NCI-H345 treated with DMSO at 0.1 percent for 48 hours (cell line): ENCODE measurements at regions not wholly inside any gene's neighbourhood (a gene's known extent, or its start where the extent isn't known, plus 50 kb on each side); places are given as distances from the start of the nearest gene placed in this dataset.

Source experiments
- DNase-seq: peaks from one replicate; lab custom pipeline; 2025; ENCODE audit not compliant: unreplicated experiment; lab: John Stamatoyannopoulos, UW

DNA sequence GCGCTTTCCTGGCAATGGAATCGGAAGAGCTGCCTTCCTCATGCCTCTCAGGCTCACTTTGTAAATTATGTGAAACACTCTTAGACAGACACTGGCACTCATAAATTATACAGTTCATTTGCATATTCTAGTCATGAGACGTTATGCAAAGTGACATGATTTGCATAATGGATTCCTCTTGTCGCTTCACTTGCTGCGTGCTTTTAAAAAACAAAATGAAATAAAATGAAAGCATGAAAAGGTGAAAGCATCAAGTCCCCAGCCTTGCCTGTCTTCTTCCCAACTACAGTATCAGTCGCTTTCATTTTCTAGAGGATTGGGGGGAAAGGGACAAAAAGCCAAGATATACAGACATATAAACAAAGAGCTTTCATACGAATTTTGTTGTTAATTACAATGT is 252.8 kb upstream of the PMFBP1 start:
- no peak for DNase-seq

DNA sequence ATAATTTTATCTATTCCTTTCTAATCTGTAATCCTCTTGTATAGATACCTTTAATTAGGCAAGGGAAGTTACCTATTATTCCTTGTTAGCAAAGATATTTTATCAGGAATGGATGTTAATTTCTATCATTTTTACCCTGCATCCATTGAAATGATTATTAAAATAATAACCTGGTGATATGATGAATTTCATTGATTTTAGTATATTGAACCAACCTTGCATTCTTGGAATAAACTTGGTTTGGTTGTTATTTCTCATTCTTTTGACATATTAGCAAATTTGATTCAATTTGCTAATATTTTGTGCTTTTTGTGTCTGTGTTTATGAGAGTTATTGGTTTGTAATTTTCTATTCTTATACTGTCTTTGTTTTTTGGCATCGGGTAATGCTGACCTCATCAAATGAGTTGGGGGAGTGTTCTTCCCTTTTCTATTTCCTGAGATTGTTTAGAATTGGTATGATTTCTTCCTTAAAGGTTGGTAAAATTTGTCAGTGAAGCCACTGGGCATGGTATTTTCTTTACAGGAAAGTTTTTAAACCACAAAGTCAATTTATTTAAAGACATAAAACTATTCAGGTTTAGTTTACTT is 250.4 kb upstream of the PMFBP1 start:
- DNase-seq = no peak

DNA sequence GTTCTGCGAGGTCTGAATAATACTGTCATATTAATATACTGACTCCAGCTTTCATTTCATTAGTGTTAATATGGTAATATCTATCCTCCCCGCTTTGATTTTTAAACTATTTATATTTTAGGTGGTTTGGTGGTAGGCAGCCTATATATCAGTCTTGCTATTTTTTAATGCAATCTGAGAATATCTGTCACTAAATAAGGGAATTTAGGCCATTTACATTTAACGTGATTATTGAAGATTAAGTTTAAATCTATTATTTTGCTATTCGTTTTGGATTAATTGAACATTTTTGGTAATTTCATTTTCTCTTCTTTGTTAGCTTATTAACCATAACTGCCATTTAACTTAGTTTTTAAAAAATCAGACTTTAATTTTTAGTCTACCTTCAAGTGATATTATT is 247.7 kb upstream of the PMFBP1 start:
- DNase-seq = no peak

DNA sequence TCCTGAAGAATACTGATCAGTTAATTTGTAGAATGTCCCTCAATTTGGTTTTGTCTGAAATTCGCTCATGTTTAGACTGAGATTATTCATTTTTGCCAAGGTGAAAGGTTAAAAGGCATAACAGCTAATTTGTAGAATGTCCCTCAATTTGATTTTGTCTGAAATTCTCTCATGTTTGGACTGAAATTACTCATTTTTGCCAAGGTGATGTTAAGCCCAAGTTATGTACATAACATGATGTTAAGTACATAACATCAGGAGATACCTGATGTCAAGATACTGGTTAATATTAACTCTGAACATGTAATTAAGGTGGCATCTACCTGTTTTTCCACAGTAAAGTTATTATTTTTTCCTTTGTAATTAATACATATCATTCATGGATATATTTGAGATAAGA is 243.4 kb upstream of the PMFBP1 start:
- no peak for DNase-seq

DNA sequence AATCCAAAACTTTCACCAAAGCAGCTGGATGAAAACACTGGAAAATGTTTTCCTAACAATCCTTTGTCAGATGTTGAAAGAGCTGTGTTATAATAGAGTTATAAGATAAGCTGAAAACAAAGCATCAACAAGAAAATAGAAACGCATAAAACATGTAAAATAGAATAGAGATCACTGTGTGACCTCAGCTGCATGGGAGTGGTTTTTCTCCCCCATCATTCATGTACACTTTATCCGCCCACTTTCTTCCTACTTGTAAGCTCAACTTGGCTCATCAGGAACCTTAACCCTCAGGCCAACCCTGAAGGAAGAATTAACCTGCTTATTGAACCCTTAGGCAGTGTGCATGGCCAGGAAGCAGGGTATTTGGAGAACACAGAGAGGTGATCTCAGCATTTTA is 238.5 kb upstream of the PMFBP1 start:
- DNase-seq = no peak

DNA sequence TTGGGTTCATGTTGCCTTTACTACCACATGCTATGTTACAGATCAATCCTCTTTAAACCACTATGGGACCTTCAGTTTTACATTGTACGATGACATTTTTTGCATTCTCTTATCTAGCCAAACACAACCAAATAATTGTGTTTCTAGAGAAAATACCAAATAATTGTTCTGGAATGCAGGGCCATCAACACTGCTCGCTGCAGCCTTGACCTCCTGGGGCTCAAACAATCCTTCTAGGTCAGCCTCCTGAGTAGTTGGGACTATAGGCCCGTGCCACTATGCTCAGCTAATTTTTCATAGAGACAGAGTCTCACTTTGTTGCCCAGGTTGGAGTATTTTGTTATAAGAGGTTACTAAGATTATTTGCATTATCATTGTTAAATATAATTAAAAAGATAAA is 237.5 kb upstream of the PMFBP1 start:
- DNase-seq = no peak

DNA sequence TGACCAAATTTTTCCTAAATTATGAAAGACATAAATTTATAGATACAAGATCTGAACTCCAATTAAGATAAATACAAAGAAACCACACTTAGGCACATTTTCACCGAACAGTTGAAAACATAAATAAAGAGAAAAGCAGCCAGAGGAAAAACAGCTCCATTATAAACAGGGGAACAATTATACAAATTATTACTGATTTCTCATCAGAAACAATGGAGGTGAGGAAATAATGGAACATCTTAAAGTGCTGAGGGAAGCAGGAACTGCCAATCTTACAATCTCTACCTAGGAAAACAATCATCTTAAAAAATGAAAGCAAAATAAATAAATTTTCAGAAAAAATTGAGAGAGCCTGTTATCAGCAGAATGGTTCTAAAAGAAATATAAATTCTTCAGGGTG is 234.4 kb upstream of the PMFBP1 start:
- DNase-seq = no peak

DNA sequence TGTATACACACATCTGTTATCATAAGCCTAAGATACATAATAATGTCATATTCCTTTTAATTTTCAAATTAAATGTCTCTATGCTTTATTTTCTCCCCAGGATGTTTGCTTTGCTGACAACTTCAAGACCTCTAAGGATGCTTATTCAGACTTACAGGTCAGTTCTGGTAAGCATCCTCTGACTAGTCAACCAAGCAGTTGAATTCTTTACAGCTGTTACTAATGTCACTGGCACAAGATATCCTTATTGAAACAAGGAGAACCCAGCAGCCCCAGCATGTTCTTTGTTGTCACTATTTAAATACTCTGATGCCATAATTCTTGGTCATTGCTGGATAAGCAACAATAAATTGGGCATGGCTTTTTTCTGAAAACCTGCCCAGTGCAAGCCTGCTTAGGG is 232.3 kb upstream of the PMFBP1 start:
- peak; percentile 4 for DNase-seq

DNA sequence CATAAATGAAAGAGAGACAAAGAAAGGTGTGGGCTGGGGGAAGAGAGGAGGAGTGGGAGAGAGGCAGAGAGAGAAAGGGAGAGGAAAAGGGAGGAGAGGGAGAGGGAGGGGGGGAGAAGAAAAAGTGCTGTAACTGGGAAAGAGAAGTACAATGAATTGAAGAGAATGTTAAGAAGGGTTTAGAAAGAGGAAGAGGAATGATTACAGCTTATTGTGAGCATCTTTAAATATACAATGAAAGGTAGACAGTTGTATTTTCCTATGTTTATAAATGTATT is 229.1 kb upstream of the PMFBP1 start:
- no peak for DNase-seq

DNA sequence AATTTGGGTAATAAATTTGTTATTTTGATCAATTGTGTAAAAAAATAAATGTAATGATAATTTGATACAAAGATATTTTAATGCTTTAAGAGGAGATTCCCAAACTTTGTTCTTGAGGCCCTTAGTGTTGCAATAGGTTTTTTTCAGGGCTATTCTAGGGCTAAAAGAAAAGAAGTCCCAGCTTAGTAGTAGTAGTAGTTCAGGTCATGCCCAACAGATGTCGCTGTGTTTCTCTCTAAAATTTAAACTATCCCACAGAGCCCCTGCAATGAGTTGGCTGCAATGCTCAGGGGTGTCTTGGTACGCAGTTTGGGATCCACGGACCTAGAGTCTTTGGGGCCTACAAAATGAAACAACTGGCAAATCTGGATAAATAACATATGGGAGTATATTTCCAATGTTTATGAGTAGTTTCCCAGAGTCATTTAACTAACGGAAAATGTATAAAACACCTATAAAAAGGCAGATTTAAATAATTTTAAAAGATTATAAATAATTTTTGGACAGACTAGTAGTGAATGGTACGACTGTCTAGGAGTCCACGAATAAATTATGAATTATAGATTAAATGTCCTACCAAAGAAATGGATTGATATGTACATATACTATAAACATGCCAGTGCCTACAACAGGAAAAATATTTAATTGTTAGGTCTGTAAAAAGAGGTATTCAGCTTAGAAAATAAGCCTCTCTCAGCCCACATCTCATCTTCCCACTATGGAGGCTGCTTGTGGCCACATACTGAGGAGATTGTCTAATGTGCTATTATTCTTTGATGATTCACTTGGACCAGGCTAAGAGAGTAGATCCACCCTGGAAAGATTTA is 228.5 kb upstream of the PMFBP1 start:
- DNase-seq = peak; percentile 28

DNA sequence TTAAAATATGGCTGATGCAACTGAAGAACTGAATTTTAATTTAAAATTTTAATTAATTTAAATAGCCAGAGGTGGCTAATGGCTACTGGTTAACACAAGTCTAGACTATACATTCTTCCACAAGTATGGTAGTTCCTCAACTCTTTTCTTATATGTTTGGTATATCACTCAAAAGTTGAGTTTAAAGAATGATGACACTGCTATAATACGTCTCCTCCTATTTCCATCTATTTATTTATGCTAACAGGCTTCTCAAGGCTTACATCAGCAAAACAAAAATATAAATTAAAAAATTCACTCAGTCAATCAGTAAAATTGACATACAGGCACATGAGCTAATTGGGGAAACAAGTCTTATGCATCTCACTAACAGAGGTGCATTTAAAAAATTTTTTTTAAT is 227.9 kb upstream of the PMFBP1 start:
- DNase-seq = no peak

DNA sequence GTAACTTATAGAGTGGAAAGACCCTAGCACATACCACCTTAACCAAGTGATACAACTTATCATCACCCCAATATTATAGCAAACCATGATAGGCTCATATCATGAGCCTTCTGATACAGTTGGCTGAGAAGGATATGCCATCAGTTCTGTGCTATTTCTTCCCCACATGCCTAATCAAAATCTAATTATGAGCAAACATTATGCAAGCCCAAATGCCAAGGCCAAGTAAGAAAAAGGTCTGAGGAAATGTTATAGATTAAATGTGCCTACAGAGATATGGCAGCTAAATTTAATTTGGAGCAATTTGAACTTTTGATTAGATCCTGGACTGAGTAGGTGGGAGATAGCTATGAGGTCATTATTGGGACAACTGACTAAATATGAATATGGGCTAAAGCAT is 225.9 kb upstream of the PMFBP1 start:
- DNase-seq = no peak

DNA sequence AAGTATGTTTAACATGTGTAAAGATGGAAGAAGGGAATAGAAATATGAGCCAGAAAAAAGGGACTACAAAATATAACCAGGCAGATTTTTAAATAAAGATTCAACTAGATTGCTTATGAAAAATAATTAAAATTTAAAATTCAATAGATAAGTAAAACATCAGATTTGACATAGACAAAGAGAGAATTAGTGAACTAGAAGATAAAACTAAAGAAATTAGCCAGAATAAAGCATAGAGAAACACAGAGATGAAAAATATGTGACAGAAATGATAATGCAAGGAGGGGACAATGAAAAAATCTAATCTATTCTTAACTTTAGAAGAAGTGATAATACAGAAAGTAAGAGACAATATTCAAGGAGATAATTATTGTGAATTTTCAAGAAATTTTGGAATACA is 222.6 kb upstream of the PMFBP1 start:
- DNase-seq = no peak

DNA sequence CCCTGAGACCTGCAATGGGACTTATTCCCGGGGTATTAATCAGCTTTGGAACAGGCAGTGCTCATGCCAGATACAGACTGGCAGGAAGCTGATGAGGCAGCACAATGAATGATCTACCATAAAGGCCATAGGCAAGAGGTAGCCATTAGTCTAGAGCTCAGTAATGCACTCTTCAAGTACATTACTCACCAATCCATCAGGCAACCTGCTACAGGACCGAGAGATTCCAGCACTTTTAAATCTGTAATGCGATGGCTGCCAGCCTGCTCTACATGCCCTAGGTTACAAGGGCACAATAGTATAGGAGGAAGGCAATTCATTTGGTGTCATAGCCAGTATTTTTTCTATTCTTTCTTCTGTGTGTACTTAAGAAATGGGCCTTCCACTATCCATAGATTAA is 217.8 kb upstream of the PMFBP1 start:
- no peak for DNase-seq

DNA sequence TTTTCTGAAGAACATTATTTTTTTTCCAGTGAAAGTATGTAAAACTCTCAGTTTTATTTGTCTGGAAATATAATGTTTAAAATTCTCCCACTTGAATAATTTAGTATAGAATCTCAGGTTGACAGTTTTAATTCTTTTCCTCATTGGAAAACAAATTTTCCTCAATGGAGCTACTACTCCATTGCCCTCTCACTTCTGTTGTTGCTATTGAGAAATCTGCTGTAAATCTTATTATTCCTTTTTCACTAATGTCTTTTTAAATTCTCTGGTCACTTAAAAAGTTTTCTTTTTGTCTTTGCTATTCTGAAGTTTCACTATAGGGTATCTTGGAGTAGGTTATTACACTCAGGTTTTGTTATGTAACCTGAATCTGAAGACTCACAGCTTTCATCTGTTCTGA is 216.1 kb upstream of the PMFBP1 start:
- DNase-seq = no peak

DNA sequence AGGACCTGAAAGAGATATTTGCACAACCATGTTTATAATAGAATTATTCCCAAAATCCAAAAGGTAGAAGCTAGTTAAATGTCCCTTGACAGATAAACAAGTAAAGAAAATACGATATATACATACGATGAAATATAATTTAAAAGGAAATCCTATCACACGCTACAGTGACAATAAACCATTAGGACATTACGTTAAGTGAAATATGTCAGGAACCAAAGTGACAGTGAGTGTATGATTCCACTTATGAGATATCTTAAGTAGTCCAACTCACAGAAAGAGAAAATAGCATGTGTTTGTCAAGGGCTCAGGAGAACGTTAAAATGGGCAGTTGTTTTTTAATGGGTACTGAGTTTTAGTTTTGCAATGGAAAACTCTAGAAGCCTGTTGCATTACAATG is 212.7 kb upstream of the PMFBP1 start:
- DNase-seq = no peak

DNA sequence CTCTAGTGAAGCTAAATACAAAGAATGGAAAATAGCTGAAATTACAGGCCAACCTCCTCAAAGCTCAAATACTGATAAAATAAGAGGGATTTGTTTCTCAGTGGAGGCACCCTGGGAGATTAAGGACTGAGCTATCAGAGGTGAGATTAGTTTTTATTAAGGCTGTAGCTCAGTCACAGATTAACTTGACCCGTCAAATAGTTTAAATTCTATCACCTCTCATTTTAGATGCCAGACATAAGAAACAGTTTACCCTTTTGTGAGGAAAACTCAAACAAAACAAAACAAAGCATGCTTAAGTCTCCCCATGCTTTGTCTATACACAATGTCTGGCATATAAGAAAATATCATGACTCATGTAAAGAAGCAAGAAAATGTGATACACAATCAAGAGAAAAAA is 208.3 kb upstream of the PMFBP1 start:
- DNase-seq = no peak

DNA sequence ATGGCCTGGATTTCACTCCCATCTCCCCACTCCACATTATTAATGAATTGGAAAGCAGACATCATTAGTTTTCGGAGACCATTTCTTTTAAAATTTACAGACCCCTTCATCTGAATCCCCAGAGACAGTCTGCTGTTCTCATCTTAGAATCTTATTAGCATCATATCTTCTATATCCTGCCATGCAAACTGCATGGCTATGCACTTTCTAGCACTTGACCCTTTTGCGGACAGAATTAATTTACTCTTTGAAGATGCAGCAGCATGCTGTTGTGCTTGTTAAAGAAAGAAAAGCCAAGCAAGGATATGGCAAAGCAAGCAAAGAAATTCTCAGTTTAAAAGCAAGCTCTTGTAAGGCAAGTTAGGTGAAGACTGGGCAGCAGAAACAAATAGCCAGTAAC is 201.2 kb upstream of the PMFBP1 start:
- no peak for DNase-seq

DNA sequence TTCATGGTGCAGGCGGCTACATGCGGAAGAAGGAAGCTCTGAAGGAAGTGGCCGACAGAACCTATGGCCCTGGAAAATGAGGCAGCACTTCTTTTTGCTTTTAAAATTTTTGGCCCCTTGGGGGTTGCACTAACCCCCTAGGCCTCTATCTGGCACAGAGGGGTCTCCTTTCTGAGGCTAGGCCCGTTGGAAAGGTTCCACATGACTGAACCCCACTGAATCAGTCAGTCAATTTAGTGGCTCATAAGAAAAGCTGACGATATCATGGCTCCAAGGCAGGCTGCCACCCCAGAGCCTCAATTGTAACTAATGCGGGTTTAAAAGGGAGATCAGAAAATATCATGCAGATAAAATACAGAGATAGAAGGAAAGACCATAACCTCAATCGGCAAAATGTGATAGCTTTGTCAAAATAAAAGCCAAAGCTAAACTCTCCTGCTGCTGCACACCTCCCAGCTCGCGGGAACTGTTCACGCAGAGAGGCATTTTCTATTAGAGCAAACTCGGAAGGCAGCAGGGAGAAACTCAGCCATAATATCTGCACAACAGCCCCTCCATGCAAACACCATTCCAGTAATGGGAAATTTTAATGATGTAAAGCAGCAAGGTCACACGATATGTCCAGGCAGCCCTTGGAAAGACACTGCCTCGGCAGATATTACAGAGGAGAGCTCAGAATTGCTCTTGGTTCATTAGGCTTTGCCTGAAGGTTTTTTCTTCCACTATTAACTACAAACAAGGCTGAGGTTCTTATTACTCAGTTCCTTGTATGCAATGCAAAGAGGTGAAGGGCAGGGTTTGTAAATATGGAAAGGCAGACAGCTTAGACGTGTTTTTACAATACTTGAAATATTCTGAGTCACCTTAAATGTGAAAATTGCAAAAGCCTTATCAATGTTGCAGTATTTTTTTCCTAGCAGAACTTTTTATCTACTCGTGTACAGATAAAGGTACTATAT is 200.4 kb upstream of the PMFBP1 start:
- no peak for DNase-seq

DNA sequence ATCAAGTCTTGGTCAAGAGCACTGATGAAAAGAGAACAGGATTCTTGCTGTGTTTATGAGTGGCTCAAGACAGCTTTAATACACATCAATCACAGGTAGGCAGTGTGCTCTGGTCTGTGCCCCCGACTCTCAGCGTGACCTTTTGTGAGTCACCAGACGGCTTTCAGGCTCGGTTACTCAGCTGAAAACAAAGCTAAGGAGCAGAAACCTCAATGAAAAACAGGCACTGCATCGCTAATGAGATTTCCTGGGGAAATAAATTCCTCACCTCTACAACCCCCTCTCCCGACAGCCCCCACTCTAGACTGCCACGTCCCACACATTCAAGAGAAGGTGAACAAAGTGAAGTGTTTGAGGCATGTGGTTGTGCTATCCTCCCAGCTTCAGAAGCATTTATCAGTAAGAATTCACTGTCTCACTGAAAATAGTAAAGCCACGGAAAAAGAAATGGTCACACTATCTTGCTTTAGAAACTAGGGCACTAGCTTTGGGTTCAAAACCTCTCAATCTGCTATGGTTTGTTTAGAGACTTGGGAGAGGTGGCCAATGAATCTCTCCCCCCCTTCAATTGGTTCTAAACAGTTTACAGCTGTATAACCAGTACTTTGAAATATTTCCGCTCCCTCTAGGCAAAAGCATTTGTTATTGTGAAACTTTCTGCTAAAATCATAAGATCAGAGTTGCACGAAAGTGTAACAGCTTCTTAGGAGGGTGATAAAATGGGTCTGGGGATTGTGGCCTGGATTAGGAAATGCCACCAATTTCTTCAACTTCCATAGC is 199.5 kb upstream of the PMFBP1 start:
- DNase-seq = no peak

DNA sequence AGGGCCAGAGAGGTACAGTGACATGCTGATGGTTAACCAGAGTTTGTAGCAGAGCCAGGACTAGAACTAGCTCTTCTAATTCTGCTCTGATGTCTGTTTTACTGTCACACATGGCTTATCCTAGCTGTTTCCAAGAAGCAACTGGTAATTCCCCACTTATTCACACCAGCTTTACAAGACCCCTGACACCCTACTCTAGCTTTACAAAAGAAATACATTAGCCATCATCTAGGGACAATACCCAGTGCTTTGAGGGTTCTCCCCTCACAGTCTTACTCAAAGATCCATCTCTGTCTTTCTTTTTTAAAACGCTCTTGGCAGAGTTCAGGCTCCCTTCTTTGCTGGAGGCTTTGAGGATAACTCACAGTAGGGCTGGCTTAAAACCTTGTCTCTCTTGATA is 197.3 kb upstream of the PMFBP1 start:
- DNase-seq = no peak
